NCI-H146 treated with DMSO at 0.1 percent for 48 hours (cell line): ENCODE measurements at regions not wholly inside any gene's neighbourhood (a gene's known extent, or its start where the extent isn't known, plus 50 kb on each side); places are given as distances from the start of the nearest gene placed in this dataset.
A peak's percentile ranks its signal among the peaks of the same experiment; 100 is the strongest.

Source experiments
- DNase-seq: peaks from one replicate; lab custom pipeline; 2025; ENCODE audit not compliant: unreplicated experiment; lab: John Stamatoyannopoulos, UW

DNA sequence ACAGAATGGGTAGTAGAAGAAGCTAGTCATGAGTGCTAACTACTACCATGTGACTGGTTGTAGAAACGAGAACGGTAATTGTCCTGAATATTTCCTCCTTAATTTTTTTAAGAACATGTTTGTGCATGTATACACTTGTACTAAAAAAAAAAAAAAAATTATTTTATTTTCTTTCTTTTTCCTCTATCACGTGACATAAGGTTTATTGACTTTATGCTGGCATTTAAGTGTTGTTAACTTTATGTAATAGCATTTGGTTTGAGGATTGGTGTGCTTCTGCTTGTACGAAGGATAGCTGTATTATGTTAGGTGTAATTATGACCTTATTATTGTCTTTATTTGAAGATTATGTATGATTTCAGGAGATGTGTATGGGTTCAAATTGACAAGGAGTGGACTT lies 349.1 kb upstream of the PTPRD start:
- DNase-seq, result no peak

DNA sequence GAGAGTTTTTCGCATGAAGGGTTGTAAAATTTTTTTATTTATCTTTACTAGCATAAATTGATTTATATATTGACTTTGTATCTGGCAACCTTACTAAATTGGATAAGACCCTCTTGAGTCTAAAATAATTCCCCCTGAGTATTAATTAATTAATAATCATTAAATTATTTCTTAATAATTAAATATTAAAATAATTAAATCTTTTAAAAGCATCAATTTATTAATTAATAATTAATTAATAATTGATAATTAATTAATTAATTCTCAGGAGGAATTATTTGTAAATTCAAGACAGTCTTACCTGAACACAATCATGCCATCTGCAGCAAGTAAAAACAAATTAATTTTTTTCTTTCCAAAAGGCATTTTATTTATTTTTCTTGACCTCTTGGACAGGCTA lies 370.4 kb upstream of the PTPRD start:
- no peak for DNase-seq

DNA sequence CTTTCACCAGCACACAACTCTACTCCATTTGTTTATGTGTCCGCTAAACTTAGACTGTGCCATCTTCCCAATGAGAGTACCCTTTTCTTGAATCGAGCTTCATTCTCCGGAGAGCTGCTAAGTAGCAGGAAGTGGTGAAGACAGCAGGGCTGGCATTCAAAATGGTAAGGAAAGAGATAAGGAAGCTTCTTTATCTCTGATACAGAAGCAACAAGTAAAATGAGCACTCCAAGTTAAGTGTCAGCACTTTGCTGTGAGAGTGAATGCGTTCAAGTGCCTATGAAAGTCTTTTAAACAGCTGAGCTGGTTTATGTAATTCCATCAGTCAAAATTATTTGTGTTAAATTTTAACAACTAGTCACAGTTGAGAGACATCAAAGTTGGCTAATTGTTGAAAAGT lies 386.8 kb upstream of the PTPRD start:
- no peak for DNase-seq

DNA sequence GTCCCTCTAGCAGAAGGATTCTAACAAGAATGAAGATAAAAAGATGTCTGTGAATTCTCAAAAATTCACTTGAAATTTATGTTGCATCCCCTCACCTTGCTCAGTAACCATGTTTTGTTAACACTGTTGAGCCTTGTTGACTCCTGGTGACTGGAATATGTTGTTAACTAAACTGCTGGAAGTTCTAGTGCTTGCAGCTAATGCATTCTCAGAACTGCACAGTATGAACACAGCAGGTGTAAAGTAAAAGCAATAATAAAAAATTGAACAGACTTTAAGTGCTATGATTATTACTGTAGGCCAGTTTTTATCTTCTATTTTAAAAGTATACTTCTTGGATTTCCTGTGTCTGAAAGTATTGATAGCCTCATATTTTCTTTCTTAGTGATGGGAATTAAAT lies 388.7 kb upstream of the PTPRD start:
- no peak for DNase-seq

DNA sequence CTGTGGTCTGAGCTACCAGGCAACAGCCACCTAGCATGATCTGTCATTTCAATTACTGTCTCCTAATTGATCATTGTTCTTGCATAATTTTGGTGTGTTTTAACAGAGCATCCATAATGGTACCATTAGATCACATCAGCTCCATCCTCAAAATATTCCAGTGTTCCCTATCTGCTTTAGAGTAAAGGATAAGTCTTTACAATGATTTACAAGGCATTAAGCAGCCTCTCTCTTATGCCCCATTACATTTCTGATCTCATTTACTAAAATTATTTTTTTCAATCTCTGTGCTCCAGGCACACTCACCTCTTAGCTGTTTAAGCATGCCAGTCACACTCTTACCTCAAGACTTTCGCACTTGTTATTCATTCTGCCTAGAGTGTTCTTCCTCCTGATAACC lies 389.9 kb upstream of the PTPRD start:
- no peak for DNase-seq

DNA sequence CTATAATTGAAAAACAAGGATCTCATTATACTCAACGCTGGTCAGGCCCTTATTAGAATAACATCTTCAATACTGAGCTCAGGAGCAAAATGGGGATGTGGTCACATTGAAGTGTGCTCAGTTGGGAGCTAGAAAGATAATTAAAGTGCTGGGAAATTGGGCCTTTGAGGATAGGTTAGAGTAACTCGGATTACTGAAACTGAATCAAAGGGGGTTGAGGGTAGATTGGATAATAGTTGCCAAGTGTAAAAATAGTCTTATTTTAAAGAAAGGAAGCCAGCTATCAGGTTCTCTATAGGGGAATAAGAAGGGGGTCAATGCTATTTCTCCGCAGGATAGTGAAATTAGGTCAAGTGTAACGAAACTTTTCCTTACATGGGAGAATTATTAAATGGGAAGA lies 391.0 kb upstream of the PTPRD start:
- DNase-seq, result no peak

- no peak for DNase-seq
These were observed 398.9 kb upstream of the PTPRD start for GRCh38 chr9:11011696-11012095.

DNA sequence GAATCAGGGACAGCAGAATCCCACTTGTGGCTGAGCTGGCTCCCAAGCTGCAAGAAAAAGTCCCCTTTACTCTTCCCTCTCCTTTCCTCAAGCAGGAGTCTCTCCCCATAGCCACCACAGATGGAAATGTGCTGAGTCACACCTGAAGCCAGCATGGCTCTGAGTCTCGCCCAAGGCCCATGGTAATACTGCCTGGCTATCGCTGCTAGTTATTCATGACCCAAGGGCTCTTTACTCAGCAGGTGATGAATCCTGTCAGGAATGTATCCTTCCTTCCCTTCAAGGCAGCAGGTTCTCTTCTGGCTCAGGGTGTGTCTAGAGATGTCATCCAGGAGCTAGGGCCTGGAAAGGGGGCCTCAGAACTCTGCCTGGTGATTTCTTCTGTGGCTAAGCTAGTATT lies 403.3 kb upstream of the PTPRD start:
- DNase-seq, result no peak

- no peak for DNase-seq
These were observed 410.4 kb upstream of the PTPRD start for GRCh38 chr9:11023201-11023600.

GRCh38 chr9:11025775-11026174 lies 413.0 kb upstream of the PTPRD start:
- no peak for DNase-seq

- no peak for DNase-seq
These were observed 425.6 kb upstream of the PTPRD start for GRCh38 chr9:11038366-11038765.

DNA sequence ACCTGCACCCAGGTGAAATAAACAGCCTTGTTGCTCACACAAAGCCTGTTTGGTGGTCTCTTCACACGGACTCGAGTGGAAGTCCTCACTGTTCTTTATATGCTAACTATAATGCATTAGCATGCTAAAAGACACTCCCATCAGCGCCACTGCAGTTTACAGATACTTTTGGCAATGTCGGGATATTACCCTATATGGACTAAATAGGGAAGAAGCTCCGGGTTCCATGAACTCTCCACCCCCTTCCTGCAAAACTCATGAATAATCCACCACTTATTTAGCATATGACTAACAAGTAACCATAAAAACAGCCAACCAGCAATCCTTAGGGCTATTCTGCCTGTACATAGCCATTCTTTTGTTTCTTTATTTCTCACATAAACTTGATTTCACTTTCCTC lies 426.2 kb upstream of the PTPRD start:
- no peak for DNase-seq

- no peak for DNase-seq
These were observed 432.8 kb upstream of the PTPRD start for GRCh38 chr9:11045589-11045988.

DNA sequence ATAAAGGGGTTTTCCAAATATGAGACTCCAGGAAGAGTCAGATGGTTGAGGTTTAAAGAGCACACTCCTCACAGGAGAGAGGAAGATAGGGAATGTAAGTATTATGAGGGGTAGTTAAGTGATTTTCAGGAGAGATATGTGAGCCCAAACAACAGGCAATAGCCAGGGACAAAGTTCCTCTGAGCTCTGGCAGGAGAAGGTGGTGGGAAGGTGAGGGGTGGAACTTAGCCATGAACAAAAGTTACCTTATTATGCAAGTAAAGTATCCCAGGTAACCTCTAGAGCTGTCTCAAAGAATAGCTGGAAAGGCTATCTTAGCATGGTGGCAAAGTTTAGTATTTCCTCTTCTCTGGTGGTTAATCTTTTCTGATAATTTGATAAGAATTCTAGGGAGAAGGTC lies 450.5 kb upstream of the PTPRD start:
- DNase-seq, result no peak

- DNase-seq, result peak; percentile 19
These were observed 452.1 kb upstream of the PTPRD start for GRCh38 chr9:11064909-11065308.

DNA sequence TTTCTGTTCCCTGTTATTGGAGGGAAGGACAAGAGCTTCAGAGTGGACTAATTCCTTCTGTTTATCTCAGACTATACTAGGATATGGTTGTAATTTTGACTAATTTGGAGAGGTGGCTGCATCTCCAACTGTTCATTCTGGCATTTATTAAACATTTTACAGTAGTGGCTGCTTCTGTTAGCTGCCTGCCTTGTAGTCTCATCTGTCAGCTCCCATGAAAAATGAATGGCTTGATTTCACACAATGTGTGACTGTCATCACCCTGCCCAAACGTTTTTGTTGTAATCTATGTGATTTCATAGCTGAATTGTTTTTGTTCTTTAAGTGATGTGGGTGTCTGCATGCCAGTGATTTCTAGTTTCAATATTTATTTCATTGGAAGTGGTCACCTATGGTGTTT lies 459.4 kb upstream of the PTPRD start:
- DNase-seq, result no peak

DNA sequence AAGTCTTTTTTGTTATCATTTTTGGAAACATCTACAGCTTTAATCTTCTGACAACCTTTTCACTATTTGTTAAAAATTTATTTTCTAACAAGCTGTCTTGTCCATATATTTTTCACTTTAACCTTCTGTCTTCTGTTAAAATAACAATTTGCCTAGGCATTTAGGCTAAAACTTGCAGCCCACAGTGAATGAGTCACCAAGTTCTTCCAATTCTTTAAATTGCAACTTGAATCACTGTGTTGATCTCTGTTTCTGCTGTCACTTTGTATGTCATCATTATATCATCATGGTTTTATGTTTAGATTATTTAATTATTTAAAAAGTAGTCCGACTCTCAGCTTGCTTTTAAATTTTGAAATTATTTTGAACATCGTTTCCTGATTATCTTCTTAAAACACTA lies 473.8 kb upstream of the PTPRD start:
- DNase-seq, result no peak

DNA sequence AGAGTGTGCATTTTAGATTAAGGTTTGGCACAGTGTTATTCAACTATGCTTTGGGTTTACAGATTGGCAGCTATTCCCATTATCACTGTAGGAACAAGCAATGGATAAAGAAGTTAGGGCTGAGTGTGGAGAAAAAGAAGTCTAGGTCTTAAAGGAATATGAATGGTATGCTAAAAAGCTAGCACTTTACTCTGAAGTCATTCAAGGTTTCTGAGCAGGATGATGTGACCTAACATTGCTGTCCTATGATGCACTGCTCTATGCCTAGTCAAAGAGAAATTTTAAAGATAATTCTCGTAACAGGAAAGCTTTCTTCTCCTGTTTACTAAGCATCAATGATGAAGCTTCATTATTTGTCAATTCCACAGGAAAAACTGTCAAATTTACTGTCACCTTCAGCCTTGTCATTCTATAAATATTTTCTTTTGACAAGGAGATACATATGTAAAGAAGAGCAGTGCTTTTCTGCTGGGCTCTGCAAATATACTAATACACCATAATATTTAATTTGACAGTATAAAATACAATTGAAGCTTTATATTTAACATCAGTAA lies 476.1 kb upstream of the PTPRD start:
- DNase-seq, result no peak

DNA sequence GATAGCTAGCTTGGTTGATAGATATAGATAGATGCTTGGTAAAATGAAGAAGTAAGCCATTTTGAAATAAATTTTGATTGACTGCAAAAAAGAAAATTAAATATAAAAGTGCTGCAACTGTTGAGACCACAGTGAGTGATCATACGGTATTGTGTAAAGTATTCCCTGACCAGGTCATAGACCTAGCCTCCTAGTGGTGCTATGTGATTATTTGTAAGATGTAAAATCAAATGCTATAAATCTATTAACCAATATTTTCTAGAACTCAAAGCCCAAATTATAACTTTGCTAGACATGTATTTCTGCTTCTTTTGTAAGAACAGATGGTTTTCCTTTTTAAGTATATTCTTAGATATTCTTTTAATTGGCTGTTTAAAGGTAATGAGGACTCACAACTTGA lies 480.2 kb upstream of the PTPRD start:
- DNase-seq, result no peak

- DNase-seq, result no peak
These were observed 484.2 kb upstream of the PTPRD start for GRCh38 chr9:11097020-11097419.

DNA sequence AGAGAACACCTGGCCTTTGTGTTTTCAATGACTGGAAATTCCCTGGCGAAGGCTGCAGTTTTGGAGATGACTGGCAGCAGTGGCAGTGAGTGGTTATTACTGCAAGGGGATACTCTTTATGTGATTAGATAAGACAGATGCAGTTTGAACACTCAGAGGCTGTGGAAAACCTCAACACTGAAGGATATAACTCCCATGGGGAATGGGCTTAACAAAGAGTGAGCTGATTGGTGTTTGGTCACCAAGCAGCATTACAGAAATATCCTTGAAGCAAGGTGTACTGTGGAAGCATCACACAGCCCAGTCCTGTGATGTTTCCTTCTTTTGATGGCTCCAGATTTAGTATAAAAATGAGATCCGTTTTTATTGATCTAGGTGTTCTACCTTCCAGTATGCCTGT lies 490.7 kb upstream of the PTPRD start:
- peak; percentile 7 for DNase-seq

- no peak for DNase-seq
These were observed 494.4 kb upstream of the PTPRD start for GRCh38 chr9:11107196-11107595.

GRCh38 chr9:11128156-11128555 lies 515.4 kb upstream of the PTPRD start:
- no peak for DNase-seq

- no peak for DNase-seq
These were observed 523.0 kb upstream of the PTPRD start for GRCh38 chr9:11135851-11136250.
